GM19043 (cell line): ENCODE measurements at regions not wholly inside any gene's neighbourhood (a gene's known extent, or its start where the extent isn't known, plus 50 kb on each side); places are given as distances from the start of the nearest gene placed in this dataset.

Experiments
- ATAC-seq: cut with Tn5 transposase; IDR thresholded peaks from one replicate; pipeline ENCODE4 v1.9.1; 2021; ENCODE audit warnings: low read depth; ENCODE audit not compliant: unreplicated experiment

DNA sequence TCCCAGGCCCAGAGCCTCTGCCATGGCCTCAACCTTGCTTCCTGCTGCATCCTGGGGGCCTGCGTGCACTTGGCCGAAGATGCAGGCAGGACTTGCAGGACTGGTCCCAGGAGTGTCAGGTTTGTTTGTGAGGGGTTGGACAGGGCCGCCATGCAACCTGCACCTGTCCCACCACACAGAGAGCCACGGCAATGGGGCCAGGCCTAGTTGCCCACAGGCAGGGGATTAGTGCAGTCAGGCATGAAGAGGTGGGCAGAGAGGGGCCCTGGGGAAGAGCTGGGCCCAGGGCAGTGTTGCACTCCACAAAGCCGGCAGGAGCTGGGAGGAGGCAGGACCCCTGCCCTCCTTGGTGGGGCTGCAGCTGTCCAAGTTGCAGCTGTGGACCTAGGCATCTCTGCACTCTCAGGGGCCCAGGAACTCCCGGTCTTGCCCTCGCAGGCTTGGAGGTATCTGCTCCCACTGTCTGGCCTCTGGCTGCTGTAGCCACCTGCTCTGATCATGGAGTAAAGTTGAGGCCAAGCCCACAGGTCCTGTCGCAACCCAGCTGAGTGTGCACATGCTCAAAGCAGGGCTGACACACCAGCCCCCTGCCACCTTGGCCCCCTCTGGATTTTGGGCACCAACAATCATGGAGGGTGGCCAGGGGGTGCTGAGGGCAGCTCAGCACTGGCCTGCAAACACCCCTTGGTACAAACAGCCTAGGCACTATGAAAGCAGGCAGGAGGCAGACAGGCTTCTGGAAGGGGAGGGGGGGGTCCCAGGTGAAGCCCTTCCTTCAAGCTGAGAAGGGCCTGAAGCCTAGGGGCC lies 190.4 kb upstream of the PCDH10 start:
- no peak for ATAC-seq

DNA sequence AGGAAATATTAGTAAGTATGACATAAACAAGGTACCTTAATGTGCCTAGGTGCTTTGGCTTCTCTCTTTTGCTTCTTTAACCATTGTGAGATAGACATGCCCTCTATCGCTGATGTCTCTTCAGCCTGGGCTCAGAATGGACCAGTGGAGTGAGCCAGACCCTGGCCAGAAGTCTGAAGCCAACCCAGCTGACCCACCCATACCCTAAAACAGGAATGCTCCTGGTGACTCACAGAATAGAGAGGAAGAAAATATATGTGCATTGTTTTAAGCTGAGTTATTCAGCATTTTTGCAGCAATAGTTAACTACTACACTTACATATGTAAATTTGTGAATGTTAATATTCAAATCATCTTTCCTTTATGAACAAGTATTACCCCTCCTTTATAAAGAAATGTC lies 167.5 kb upstream of the PCDH10 start:
- no peak for ATAC-seq

DNA sequence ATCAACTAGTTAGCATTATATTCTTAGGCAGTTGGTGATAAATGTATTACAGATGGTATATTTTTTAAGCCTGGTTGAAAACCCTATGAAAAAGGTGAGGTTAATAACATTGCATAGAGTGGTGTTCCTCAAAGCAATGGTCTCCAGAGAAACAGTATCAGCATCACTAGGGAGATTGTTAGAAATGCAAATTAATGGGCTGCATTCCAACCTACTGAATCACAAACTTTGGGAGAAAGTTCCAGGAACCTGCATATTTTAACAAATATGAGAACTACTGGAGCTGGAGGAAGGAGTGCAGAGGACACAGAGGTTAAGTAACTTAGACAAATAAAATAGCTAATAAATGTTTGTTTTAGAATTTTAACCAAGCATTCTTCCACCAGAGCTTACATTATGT lies 166.9 kb upstream of the PCDH10 start:
- ATAC-seq = no peak

DNA sequence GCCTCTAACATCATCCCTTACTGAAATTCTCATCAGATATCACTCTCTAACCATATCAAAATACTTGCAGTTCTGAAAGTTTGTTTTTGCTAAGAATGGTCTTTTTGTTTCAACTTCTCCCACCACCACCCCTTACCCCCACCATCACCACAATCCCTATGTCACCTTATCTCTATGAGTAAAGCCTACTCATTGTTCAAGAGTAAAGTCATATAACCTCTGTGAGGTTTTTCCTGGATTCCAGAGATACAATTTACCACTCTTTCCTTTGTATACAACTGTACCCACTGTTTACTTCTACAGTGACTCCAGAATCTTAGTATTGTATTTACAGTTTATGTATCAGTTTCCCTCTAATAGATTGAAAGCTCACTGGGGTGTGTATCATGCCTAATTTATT lies 158.0 kb upstream of the PCDH10 start:
- no peak for ATAC-seq

DNA sequence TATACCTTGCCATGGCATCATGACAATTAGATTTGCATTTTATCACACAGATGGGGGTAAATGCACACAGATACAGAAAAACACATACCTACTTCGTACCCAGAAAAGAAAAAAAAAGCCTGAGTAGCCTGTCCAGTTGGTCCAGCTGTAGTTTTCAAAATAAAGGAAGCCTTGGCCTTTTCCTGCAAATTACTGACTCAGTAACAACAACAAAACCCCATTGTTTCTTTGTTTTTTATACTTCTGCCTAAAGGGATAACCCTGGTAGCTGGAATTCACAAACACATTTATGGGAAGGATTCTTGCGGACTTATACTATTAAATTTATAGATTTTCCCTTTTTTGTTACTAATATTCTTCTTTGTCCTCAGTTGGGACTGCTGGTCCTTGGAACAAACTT lies 156.4 kb upstream of the PCDH10 start:
- no peak for ATAC-seq

DNA sequence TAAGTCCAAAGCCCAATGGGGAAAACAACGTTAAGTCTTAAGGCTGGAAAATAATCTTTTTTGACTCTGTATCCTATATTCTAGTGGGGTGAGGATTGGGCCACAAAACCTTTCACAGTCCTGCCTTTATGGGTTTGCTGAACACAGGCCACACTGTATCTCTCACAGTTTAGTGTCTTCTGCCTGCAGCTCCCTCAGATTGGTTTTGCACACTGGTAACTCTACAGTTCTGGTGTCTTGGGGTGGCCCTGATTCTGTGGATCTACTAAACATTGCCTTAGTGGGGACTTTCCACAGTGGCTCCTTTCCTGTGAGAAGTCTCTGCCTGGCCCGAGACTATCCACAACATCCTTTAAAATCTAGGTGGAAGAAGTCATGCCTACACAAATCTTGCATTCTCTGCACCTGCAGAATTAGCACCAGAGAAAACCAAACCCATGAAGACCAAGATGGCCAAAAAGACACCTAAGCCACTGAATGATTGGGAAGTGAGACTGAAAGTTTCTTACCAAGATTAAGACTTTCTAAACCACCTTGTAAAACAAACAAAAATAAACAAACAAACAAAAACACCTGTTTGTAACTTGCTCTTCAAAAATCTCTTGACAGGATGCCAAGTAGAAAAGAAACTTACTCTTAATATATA lies 150.4 kb upstream of the PCDH10 start:
- no peak for ATAC-seq

DNA sequence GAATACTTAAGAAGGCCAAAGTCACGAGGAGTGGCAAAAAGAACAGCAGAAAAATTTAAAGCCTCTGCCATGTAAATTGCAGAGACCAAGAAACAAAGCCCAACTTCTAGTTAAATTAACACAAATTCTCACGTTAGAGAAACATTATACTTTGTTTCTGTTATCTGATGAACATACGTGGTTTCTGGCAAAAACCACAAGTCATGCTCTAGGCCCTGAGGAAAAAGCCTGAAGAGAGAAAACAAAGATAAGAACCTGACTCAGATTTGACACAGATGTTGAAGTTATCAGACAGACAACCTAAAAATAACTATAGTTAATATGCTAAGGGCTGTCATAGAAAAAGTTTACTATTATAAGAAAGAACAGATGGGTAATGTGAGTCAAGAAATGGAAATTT lies 149.1 kb upstream of the PCDH10 start:
- ATAC-seq = no peak

DNA sequence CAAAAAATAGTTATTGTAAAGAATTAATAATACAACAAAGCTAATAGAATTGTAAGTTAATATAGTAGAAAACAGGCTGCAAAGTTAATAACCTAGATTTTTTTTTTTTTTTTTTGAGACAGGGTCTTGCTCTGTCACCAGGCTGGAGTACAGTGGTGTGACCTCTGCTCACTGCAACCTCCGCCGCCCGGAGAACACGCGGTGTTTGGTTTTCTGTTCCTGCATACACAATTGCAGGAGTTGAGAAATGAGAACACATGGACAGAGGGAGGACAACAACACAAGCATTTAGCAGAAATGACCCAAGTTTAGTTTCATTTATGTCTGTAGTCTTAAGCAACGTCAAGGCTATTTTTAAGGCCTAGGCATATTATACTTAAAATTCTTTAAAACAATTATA lies 145.9 kb upstream of the PCDH10 start:
- ATAC-seq = no peak

DNA sequence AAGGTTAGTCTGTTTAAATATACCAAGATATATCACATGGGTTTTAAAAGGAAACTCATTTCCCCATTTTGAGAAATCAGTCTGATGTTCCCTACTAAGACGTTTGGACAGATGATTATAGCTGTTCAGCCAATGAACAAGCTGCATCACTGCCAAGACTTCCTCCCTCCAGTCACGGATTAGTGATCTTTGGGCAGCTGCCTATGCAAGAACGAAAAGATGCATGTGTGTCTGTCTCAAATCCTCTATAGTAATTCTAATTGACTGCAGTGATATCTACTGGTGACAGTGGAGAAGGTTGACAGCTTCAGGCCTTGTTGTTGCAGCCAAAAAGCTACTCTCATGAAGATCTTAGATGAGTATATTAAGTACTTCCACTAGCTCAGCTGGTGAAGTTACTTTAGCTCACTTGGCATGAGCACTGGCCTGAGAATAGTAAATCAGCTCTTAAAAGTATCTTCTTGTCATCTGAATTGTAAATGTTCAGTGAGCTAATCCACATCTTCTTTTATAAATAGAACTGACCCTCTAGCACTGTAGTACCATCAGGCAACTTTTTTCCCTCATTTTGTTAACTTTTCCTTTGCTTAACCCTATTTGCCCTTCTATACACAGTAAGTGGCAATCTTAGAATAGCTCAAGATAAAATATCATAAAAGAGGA lies 134.5 kb upstream of the PCDH10 start:
- ATAC-seq = no peak

DNA sequence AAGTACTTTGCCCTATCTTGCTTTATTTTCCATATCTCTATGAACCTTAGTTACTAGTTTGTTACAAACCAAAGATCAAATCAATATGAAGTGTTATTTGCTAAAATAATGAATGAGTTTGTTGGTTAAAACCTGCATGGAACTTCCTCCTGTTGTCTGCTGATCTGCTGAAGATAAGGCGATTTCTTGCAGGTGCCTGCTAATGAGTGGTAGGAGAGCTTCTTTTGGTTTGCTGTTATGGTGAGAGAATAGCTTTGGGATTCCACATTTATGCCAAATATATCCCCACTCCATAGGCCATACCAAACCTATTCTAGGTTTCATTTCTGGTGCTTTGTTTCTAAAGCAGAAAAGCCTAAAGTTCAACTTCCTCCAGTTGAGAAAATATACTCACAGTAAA lies 103.8 kb upstream of the PCDH10 start:
- ATAC-seq = no peak

DNA sequence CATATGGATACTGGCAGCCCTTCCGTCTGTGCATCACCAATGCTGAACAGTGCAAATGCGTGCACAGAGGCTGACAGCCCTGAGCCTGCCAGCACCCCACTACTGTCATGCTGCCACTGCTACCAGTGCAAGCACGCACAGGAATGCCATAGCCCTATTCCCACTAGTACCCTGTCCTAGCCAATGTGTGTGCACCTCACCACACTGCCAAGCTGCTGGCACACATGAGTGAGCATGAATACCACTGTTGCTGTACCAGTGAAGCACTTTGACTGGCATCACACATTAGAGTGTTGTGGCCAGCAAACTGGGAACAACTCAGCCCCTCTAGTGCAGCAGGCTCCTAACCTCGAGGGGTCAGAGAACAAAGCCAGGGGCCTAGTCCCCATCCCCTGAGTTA lies 102.9 kb upstream of the PCDH10 start:
- no peak for ATAC-seq

DNA sequence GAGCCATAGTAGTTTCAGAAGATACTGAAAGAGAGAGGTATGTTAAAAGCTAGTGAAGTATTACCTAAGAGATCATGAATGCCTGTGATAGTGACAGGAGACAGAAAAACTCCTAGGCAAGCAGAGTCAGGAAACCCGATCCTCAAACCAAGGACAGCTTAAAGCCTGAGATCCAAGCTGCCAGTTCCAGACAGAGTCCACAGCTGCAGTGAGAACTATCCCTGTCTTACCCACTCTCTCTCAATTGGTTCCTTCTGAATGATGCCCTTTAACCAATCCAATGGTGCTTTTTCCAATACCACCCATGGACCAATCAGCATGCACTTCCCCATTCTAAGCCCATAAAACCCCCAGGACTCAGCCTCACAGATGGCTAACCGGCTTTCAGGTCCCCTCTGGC lies 90.4 kb upstream of the PCDH10 start:
- no peak for ATAC-seq

DNA sequence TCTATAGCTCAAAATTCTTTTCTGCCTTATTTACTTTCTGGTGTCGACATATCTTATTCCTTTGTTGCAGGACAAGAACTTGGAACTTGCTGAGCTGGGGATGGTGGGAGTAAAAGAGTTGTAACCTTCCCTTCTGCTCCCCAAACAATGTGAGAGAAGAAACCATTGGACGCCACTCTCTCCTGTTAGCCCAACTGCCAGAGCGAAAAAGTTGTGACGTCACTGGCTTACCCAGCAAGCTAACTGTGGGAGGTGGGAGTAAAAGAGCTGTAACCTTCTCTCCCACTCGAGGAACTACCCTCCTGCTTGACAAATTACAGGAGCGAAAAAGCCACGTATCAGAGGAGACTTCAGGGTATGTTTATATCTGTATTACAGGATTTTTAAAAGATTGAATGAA lies 90.0 kb upstream of the PCDH10 start:
- ATAC-seq = no peak

DNA sequence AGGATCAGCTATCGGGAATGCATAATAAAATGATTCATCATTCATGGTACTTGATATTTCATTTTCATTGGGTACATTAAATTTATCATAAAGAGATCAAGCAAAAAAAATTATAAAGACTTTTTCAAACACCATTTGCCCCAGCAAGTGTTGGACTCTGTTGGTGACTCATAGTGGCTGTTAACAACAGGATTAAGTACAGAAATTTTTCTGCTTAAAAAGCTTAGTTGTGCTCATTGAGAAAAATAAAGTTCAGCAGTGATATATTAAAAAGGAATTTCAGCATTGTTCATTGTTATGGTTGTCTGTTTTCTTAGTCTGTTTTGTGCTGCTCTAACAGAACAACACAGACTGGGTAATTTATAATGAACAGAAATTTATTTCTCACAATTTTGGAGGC lies 86.2 kb upstream of the PCDH10 start:
- no peak for ATAC-seq

DNA sequence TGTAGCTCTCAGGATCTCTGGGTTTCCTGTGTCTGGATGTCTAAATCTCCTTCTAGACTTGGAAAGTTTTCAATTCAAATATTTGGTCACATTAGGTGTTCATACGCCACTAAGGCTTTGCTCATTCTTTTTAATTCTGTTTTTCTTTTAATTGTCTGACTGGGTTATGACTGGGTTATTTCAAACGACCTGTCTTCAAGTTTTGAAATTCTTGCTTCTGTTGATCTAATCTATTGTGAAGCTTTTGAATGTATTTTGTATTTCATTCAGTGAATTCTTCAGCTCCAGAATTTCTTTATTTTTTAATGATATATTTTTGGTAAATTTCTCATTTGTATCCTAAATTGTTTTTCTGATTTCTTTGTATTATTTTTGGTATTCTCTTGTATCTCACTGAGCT lies 81.0 kb upstream of the PCDH10 start:
- no peak for ATAC-seq

DNA sequence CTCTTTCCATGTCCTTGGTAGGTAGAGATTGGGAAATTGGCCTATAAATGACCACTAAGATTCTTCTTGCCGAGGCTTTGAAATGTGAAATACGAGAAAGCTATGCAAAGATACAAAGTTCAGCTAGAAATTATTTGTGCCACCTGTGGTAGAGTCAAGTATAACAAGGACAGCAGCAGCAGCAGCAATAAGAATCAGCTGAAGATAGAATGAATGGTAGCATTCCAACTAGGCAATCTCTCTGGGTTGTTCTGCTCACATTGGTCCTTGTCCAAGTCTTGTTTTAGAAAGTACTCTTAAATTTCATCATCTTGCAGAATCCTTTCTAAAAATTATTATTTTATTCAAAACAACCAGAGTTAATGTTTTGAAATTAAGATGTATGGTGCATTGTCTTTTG lies 67.8 kb upstream of the PCDH10 start:
- ATAC-seq = no peak

DNA sequence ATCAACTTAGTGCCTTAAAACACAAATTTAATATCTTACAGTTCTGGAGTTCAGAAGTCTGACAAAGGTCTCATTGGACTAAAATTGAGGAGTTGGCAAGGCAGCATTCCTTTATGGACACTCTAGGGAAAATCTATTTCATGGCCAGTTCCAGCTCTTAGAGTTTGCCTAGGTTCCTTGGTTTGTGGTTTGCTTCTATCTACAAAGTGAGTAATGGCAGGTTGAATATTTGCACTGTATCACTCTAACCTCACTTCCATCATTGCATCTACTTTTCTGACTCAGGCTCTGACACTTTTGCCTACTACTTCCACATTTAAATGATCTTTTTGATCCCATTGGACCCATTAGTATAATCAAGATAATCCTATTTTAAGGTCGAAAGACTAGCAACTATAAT lies 64.7 kb upstream of the PCDH10 start:
- no peak for ATAC-seq

DNA sequence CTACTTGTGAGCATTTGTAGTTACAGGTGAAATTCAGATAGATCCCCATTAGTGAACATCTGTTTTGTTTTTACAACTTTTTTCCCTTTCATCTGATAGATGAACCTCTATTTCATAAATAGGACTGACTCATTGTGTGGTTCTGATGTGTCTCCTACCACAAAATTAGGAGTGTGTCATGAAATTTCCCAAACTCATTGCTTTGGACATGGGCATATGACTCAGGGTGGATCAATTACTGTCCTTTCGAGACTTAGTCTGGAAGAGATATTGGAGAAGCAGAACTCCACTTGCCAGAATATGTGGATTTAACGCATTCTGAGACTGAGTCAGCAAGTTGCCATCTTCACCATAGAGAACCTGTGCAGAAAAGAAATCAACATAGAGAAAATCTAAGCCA lies 53.5 kb upstream of the PCDH10 start:
- ATAC-seq = no peak

DNA sequence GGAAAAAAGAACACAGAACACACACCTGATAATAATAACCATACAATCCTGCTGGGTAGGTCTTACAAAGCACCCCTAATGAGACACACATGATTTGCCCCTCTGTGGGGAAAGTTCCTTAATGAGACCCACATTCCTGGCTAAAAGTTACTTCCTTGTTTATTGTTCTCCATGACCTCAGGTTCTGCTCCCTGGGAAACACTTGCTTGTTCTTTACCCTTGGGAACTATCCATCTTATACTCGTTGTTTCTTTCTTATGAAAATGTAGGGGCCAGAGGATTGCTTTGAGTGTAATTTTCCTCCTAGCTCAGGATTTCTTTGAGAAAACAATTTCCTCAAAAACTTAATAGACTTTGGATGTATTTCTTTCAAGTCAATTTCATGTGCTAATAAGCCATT lies 52.1 kb upstream of the PCDH10 start:
- no peak for ATAC-seq
